ENCODE measurements at regions not wholly inside any gene's neighbourhood (a gene's known extent, or its start where the extent isn't known, plus 50 kb on each side); places are given as distances from the start of the nearest gene placed in this dataset.

- DNase-seq (ENCODE audit: low spot score): peak; percentile 43
Measured at GRCh38 chr18:23077493-23078256, 57.6 kb upstream of the CABLES1 start.

- DNase-seq (ENCODE audit: low spot score): no peak
Measured at GRCh38 chr18:23085066-23085465, 50.2 kb upstream of the CABLES1 start.

Data from kidney tubule cell (primary cell).